GM12891 (cell line): ENCODE measurements at regions not wholly inside any gene's neighbourhood (a gene's known extent, or its start where the extent isn't known, plus 50 kb on each side); places are given as distances from the start of the nearest gene placed in this dataset.

Source experiments
- DNase-seq: peaks from one replicate; pipeline ENCODE4 v3.0.0; 2011; ENCODE audit warnings: low spot score; ENCODE audit not compliant: insufficient read length
- FAIRE-seq: peaks from 2 replicates; lab custom pipeline; 2011; peaks lifted over from hg19 to GRCh38; lab: Jason Lieb, UNC
- PAX5 ChIP-seq: IDR thresholded peaks from 2 replicates; pipeline ENCODE4 v1.6.1; 2011; ENCODE audit warnings: low read length, moderate library complexity, mild to moderate bottlenecking; ENCODE audit not compliant: insufficient read depth, severe bottlenecking
- POLR2A ChIP-seq: IDR thresholded peaks from 2 replicates; pipeline ENCODE4 v1.6.1; 2011; ENCODE audit warnings: low read depth, low read length, control low read depth
- POLR2AphosphoS5 ChIP-seq: IDR thresholded peaks from 2 replicates; pipeline ENCODE4 v1.6.1; 2011; ENCODE audit warnings: low read depth, low read length, control low read depth
- POU2F2 ChIP-seq: IDR thresholded peaks from 2 replicates; pipeline ENCODE4 v1.6.1; 2011; ENCODE audit warnings: low read depth, mild to moderate bottlenecking, control low read depth, low read length, moderate library complexity
- SPI1 ChIP-seq: IDR thresholded peaks from 2 replicates; pipeline ENCODE4 v1.6.1; 2011; ENCODE audit warnings: low read depth, low read length, control low read depth
- TAF1 ChIP-seq: IDR thresholded peaks from 2 replicates; pipeline ENCODE4 v1.6.1; 2011; ENCODE audit warnings: low read depth, low read length, control low read depth

GRCh38 chr2:192579965-192580700 is 385.4 kb upstream of the TMEFF2 start:
- no peak for FAIRE-seq
- TF ChIP-seq TAF1 (no peak), POU2F2 (no peak), POLR2A (no peak), POLR2AphosphoS5 (no peak), PAX5 (no peak), SPI1 (no peak)
- no peak for DNase-seq

- DNase-seq (no peak), FAIRE-seq (no peak)
- TF ChIP-seq PAX5 (no peak), POU2F2 (no peak), TAF1 (no peak), POLR2A (no peak), POLR2AphosphoS5 (no peak), SPI1 (no peak)
These were observed 384.0 kb upstream of the TMEFF2 start for GRCh38 chr2:192578780-192579179.

GRCh38 chr2:192577706-192578105 is 383.0 kb upstream of the TMEFF2 start:
- no peak for FAIRE-seq
- TF ChIP-seq POLR2AphosphoS5 (no peak), POLR2A (no peak), SPI1 (no peak), POU2F2 (no peak), PAX5 (no peak), TAF1 (no peak)
- no peak for DNase-seq

GRCh38 chr2:192574552-192574951 is 379.8 kb upstream of the TMEFF2 start:
- TF ChIP-seq POLR2A (no peak), POU2F2 (no peak), SPI1 (no peak), TAF1 (no peak), POLR2AphosphoS5 (no peak), PAX5 (no peak)
- DNase-seq (no peak), FAIRE-seq (no peak)

- TF ChIP-seq POLR2AphosphoS5 = no peak
- DNase-seq = no peak
- no peak for FAIRE-seq
These were observed 376.9 kb upstream of the TMEFF2 start for GRCh38 chr2:192571636-192572035.

GRCh38 chr2:192570788-192571187 is 376.1 kb upstream of the TMEFF2 start:
- FAIRE-seq (no peak), DNase-seq (no peak)
- no peak for TF ChIP-seq POU2F2
- no peak for TF ChIP-seq PAX5
- no peak for TF ChIP-seq POLR2A
- no peak for TF ChIP-seq SPI1
- no peak for TF ChIP-seq POLR2AphosphoS5
- TF ChIP-seq TAF1 = no peak

GRCh38 chr2:192566863-192567262 is 372.1 kb upstream of the TMEFF2 start:
- TF ChIP-seq SPI1 = no peak
- no peak for TF ChIP-seq TAF1
- TF ChIP-seq PAX5 = no peak
- TF ChIP-seq POLR2A = no peak
- TF ChIP-seq POLR2AphosphoS5 = no peak
- no peak for TF ChIP-seq POU2F2
- no peak for DNase-seq
- FAIRE-seq = no peak

GRCh38 chr2:192560326-192560725 is 365.6 kb upstream of the TMEFF2 start:
- TF ChIP-seq POLR2AphosphoS5 (no peak), POU2F2 (no peak), TAF1 (no peak), SPI1 (no peak), PAX5 (no peak), POLR2A (no peak)
- FAIRE-seq (no peak), DNase-seq (no peak)

- DNase-seq (no peak), FAIRE-seq (no peak)
- no peak for TF ChIP-seq TAF1
- no peak for TF ChIP-seq POLR2A
- TF ChIP-seq POU2F2 = no peak
- TF ChIP-seq POLR2AphosphoS5 = no peak
- TF ChIP-seq SPI1 = no peak
- no peak for TF ChIP-seq PAX5
These were observed 364.9 kb upstream of the TMEFF2 start for GRCh38 chr2:192559587-192559986.

GRCh38 chr2:192558637-192559036 is 363.9 kb upstream of the TMEFF2 start:
- no peak for DNase-seq
- no peak for FAIRE-seq
- TF ChIP-seq SPI1 (no peak), PAX5 (no peak), POU2F2 (no peak), POLR2AphosphoS5 (no peak), POLR2A (no peak), TAF1 (no peak)
